GM23338 (cell line): ENCODE measurements at regions not wholly inside any gene's neighbourhood (a gene's known extent, or its start where the extent isn't known, plus 50 kb on each side); places are given as distances from the start of the nearest gene placed in this dataset.

ENCODE experiments used
- CREB1 ChIP-seq: fragments of 250-450 bp; sonication (Bioruptor Pico); IDR thresholded peaks from 2 replicates; pipeline ENCODE4 v1.5.0; 2020; ENCODE audit warnings: low read depth, mild to moderate bottlenecking, moderate library complexity
- EZH2phosphoT487 ChIP-seq: fragments of 200-600 bp; sonication (generic); IDR thresholded peaks from one replicate; pipeline ENCODE4 v1.8.1; 2018; ENCODE audit warnings: antibody characterized with exemption; ENCODE audit not compliant: unreplicated experiment
- REST ChIP-seq: IDR thresholded peaks from one replicate; pipeline ENCODE4 v1.6.1; 2018; ENCODE audit warnings: antibody characterized with exemption; ENCODE audit not compliant: unreplicated experiment
- ZNF331 ChIP-seq: fragments of 250-450 bp; sonication (Bioruptor Pico); IDR thresholded peaks from 2 replicates; pipeline ENCODE4 v1.5.0; 2020; ENCODE audit warnings: low read depth, mild to moderate bottlenecking, moderate library complexity
- TF ChIP-seq, protein P1 (sequence below): fragments of 250-450 bp; sonication (Bioruptor Pico); IDR thresholded peaks from 2 replicates; pipeline ENCODE4 v1.5.0; 2020; ENCODE audit warnings: mild to moderate bottlenecking, moderate library complexity
- TF ChIP-seq, protein P2 (sequence below), 2 experiments: fragments of 200-600 bp in 1 of 2; sonication (generic) in 1 of 2; conservative IDR thresholded peaks; 2 replicates each; pipeline versions ENCODE4 v1.5.1 to v1.6.1; 2016 to 2017; ENCODE audit warnings: antibody characterized with exemption in 2 of 2, low read depth in 2 of 2, mild to moderate bottlenecking in 2 of 2, moderate library complexity in 1 of 2

DNA sequence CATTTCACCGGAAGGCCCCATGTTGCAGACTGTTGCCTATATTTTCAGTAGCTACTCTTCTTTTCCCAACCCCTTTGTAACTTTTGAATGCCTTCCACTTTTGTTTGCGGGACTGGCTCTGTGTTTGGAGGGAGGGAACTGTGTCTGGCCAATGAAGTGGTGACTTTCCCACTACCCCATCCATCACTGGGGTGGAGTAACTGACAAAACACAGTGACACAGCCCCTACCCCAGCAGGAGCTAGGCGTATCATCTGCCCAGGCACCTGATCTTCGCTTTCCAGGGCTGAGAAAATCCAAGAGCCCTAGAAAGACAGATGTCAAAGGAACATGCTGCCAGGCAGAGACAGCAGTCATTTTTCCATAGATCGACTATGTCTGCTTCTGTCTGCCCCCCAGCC is 710.6 kb upstream of the CELF2 start (continued):
- TF ChIP-seq, protein P1, sequence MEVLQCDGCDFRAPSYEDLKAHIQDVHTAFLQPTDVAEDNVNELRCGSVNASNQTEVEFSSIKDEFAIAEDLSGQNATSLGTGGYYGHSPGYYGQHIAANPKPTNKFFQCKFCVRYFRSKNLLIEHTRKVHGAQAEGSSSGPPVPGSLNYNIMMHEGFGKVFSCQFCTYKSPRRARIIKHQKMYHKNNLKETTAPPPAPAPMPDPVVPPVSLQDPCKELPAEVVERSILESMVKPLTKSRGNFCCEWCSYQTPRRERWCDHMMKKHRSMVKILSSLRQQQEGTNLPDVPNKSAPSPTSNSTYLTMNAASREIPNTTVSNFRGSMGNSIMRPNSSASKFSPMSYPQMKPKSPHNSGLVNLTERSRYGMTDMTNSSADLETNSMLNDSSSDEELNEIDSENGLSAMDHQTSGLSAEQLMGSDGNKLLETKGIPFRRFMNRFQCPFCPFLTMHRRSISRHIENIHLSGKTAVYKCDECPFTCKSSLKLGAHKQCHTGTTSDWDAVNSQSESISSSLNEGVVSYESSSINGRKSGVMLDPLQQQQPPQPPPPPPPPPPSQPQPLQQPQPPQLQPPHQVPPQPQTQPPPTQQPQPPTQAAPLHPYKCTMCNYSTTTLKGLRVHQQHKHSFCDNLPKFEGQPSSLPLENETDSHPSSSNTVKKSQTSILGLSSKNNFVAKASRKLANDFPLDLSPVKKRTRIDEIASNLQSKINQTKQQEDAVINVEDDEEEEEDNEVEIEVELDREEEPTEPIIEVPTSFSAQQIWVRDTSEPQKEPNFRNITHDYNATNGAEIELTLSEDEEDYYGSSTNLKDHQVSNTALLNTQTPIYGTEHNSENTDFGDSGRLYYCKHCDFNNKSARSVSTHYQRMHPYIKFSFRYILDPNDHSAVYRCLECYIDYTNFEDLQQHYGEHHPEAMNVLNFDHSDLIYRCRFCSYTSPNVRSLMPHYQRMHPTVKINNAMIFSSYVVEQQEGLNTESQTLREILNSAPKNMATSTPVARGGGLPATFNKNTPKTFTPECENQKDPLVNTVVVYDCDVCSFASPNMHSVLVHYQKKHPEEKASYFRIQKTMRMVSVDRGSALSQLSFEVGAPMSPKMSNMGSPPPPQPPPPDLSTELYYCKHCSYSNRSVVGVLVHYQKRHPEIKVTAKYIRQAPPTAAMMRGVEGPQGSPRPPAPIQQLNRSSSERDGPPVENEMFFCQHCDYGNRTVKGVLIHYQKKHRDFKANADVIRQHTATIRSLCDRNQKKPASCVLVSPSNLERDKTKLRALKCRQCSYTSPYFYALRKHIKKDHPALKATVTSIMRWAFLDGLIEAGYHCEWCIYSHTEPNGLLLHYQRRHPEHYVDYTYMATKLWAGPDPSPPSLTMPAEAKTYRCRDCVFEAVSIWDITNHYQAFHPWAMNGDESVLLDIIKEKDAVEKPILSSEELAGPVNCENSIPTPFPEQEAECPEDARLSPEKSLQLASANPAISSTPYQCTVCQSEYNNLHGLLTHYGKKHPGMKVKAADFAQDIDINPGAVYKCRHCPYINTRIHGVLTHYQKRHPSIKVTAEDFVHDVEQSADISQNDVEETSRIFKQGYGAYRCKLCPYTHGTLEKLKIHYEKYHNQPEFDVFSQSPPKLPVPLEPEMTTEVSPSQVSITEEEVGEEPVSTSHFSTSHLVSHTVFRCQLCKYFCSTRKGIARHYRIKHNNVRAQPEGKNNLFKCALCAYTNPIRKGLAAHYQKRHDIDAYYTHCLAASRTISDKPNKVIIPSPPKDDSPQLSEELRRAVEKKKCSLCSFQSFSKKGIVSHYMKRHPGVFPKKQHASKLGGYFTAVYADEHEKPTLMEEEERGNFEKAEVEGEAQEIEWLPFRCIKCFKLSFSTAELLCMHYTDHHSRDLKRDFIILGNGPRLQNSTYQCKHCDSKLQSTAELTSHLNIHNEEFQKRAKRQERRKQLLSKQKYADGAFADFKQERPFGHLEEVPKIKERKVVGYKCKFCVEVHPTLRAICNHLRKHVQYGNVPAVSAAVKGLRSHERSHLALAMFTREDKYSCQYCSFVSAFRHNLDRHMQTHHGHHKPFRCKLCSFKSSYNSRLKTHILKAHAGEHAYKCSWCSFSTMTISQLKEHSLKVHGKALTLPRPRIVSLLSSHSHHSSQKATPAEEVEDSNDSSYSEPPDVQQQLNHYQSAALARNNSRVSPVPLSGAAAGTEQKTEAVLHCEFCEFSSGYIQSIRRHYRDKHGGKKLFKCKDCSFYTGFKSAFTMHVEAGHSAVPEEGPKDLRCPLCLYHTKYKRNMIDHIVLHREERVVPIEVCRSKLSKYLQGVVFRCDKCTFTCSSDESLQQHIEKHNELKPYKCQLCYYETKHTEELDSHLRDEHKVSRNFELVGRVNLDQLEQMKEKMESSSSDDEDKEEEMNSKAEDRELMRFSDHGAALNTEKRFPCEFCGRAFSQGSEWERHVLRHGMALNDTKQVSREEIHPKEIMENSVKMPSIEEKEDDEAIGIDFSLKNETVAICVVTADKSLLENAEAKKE (CRISPR knock-in tag) = no peak
- no peak for TF ChIP-seq REST
- no peak for TF ChIP-seq CREB1 (CRISPR knock-in tag)
- no peak for TF ChIP-seq ZNF331
- TF ChIP-seq EZH2phosphoT487 = no peak
- TF ChIP-seq, protein P2, sequence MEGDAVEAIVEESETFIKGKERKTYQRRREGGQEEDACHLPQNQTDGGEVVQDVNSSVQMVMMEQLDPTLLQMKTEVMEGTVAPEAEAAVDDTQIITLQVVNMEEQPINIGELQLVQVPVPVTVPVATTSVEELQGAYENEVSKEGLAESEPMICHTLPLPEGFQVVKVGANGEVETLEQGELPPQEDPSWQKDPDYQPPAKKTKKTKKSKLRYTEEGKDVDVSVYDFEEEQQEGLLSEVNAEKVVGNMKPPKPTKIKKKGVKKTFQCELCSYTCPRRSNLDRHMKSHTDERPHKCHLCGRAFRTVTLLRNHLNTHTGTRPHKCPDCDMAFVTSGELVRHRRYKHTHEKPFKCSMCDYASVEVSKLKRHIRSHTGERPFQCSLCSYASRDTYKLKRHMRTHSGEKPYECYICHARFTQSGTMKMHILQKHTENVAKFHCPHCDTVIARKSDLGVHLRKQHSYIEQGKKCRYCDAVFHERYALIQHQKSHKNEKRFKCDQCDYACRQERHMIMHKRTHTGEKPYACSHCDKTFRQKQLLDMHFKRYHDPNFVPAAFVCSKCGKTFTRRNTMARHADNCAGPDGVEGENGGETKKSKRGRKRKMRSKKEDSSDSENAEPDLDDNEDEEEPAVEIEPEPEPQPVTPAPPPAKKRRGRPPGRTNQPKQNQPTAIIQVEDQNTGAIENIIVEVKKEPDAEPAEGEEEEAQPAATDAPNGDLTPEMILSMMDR (conservative IDR thresholded peaks at IDR 0.05; ENCODE audit: low read depth in 2 of 2) = no peak
